Spleen (tissue), 11 donors: ENCODE measurements at regions not wholly inside any gene's neighbourhood (a gene's known extent, or its start where the extent isn't known, plus 50 kb on each side); places are given as distances from the start of the nearest gene placed in this dataset.

Experiments
- DNase-seq: peaks from one replicate; pipeline ENCODE4 v3.0.0-alpha.2; 2020
- H3K27ac ChIP-seq, 8 donors: fragments of 200-600 bp; sonication (generic) in 7 of 8; 1 replicate in 4 of 8; 2 replicates in 4 of 8; pipeline versions ENCODE4 v1.5.0 to v1.8.0; 2016 to 2021; ENCODE audit warnings: inconsistent platforms in 4 of 8, mild to moderate bottlenecking in 4 of 8, moderate library complexity in 1 of 8
- H3K27me3 ChIP-seq, 7 donors: fragments of 200-600 bp; sonication (generic) in 6 of 7; replicated peaks in 1 of 7; 1 replicate in 4 of 7; 2 replicates in 3 of 7; pipeline versions ENCODE4 v1.5.0 to v1.8.0; 2016 to 2021; ENCODE audit warnings: inconsistent platforms in 3 of 7, mild to moderate bottlenecking in 1 of 7
- H3K36me3 ChIP-seq, 6 donors: fragments of 200-600 bp; sonication (generic) in 5 of 6; 1 replicate in 4 of 6; 2 replicates in 2 of 6; pipeline versions ENCODE4 v1.5.0 to v1.8.0; 2016 to 2021; ENCODE audit warnings: inconsistent platforms in 2 of 6
- H3K4me1 ChIP-seq, 6 donors: fragments of 200-600 bp; sonication (generic) in 5 of 6; 1 replicate in 3 of 6; 2 replicates in 3 of 6; pipeline versions ENCODE4 v1.5.0 to v1.8.0; 2016 to 2021; ENCODE audit warnings: inconsistent platforms in 3 of 6
- H3K4me3 ChIP-seq, 8 donors: fragments of 200-600 bp; sonication (generic) in 7 of 8; 1 replicate in 4 of 8; 2 replicates in 4 of 8; pipeline versions ENCODE4 v1.5.0 to v1.8.0; 2016 to 2021; ENCODE audit warnings: inconsistent platforms in 4 of 8, mild to moderate bottlenecking in 4 of 8, moderate library complexity in 2 of 8
- H3K9me3 ChIP-seq, 8 donors: fragments of 200-600 bp; sonication (generic) in 7 of 8; 1 replicate in 4 of 8; 2 replicates in 4 of 8; pipeline versions ENCODE4 v1.5.0 to v1.8.0; 2016 to 2021; ENCODE audit warnings: inconsistent platforms in 4 of 8
- CTCF ChIP-seq, 11 experiments: fragments of 200-600 bp in 7 of 11; fragments of 450-650 bp in 4 of 11; sonication (generic) in 4 of 11; IDR thresholded peaks in 8 of 11; conservative IDR thresholded peaks in 3 of 11; 1 replicate in 7 of 11; 2 replicates in 4 of 11; pipeline versions ENCODE4 v1.4.0 to v1.8.0; 2016 to 2021; ENCODE audit warnings: antibody characterized with exemption in 11 of 11, inconsistent platforms in 4 of 11, mild to moderate bottlenecking in 1 of 11
- POLR2A ChIP-seq, 3 donors: fragments of 450-650 bp; IDR thresholded peaks; one replicate each; pipeline ENCODE4 v1.5.1; 2017; ENCODE audit warnings: antibody characterized with exemption in 3 of 3, mild to moderate bottlenecking in 1 of 3
- POLR2AphosphoS5 ChIP-seq, 3 donors: sonication (generic); formaldehyde crosslinking; IDR thresholded peaks; one replicate each; pipeline ENCODE4 v1.5.1; 2017; ENCODE audit warnings: antibody characterized with exemption in 3 of 3
- WGBS, 5 donors: extraction: QIAGEN DNeasy Blood & Tissue Kit in 3 of 5; methylation state at CpG; one replicate each; pipeline versions ENCODE4 v1.1.5 to v1.1.7; 2013 to 2018; 5-methylcytosine and 5-hydroxymethylcytosine counted together
- intact Hi-C: fragments of 100-400 bp; cut with DNase I; formaldehyde crosslinking; loops from one replicate; pipeline ENCODE4 v1.15.0; 2023; ENCODE audit warnings: low total_unique reads
- donor health status: healthy with polysubstance abuse.
- donor health status: DM: no; HTN: no; CAD: no; lungs with moderate emphysema.
- donor health status: DM: no; HTN: no; CAD: no.
- donor health status: Bipolar disorder and iron deficiency.
- donor health status: healthy.
- donor health status: DM: no; HTN: no; CAD: no.
- donor health status: DM: yes; HTN: yes; CAD: no.

DNA sequence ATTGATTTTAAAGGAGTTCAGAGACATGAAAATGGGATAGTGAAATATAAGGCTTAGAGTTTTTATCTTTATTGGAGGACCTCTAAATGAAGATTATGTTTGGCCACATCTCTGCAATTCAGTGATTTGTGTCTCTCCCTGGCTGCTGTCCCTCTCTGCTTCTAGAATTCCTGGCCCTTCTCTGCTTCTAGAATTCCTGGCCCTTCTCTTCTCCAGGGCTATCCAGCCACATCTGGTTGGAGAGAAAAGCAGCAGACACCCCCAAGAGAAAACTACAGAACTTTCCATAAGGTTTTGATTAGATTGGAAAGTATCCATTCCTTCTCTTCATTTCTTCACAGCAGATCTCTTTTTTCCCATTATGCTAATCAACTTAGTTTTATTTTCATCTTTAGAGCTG, 135.5 kb downstream of the NPY start:
- no peaks in the 10 kb centered on the region for H3K4me1 ChIP-seq
- no peak overlapping the region for H3K4me3 ChIP-seq
- TF ChIP-seq CTCF (IDR thresholded peaks at IDR 0.05 in 8 of 11, conservative IDR thresholded peaks at IDR 0.05 in 3 of 11) (no peak), POLR2A (IDR thresholded peaks at IDR 0.05) (no peak), POLR2AphosphoS5 (IDR thresholded peaks at IDR 0.05) (no peak)
- H3K27me3 ChIP-seq: no peaks in the 10 kb centered on the region
- H3K36me3 ChIP-seq: no peaks in the 10 kb centered on the region
- intact Hi-C loops: no loop called here
- no peak for DNase-seq
- peaks cover 0 to 1% (median 0%) of the 10 kb centered on the region in 8 donors for H3K9me3 ChIP-seq
- no peak overlapping the region for H3K27ac ChIP-seq

DNA sequence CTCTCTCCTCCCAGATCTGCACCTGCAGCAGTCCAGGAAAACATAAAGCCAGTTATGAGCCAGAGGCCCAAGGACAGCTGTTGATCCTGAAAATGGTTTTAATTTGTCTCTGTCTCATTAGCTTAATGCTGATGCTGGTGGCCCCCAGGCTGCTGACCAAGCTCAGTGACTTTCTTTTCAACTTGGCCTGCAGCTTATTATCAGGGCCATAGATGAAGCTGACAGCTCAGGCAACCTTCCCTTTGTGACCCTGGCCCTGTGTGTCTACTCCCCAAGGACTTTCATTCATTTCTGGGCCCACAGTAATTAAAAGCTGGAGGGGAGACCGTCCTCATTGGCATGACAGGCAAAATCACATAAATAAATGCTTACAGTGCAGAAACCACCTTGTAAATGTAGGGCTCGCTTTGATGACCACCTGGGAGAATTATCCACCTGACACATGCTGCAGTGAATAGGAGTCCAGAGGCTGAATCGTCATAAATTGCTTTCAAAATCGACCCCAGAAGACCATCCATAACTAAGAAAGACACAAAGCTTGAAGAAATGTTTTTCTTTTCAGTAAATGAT, 138.5 kb downstream of the NPY start:
- no peak overlapping the region for H3K4me3 ChIP-seq
- H3K27ac ChIP-seq: no peak overlapping the region
- TF ChIP-seq POLR2A (IDR thresholded peaks at IDR 0.05): no peak
- TF ChIP-seq POLR2AphosphoS5 (IDR thresholded peaks at IDR 0.05): no peak
- no peak for TF ChIP-seq CTCF (IDR thresholded peaks at IDR 0.05 in 8 of 11, conservative IDR thresholded peaks at IDR 0.05 in 3 of 11)
- H3K4me1 ChIP-seq: no peaks in the 10 kb centered on the region
- H3K27me3 ChIP-seq: no peaks in the 10 kb centered on the region
- no peak for DNase-seq
- 62 to 72% (median 67%) methylated on average over 4 of the region's 4 CpGs for WGBS, 5 donors
- no peaks in the 10 kb centered on the region for H3K36me3 ChIP-seq
- intact Hi-C loops: no loop called here
- H3K9me3 ChIP-seq: peaks cover 0 to 14% (median 10%) of the 10 kb centered on the region in 8 donors

DNA sequence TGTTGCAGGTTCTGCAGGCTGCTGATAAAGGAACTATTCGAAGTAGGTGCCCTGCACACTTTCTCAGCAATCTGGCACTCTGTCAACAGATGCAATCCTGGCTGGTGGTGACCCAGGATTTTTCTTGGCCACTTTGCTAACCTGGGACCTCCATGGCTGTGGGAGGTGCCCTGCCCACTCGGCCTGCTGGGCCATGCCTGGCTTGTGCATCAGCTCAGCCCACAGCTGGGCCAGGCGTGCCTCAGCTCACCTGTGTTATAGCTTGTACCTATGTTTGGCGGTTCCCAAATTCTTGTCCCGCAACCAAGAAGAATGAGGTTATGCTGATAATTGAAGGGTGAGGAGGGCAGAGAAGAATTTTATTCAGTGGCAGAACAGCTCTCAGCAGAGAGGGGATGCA, 141.7 kb downstream of the NPY start:
- Histone ChIP-seq H3K4me1 (no peaks in the 10 kb centered on the region), H3K27ac (no peak overlapping the region), H3K9me3 (peaks cover 0 to 14% (median 10%) of the 10 kb centered on the region in 8 donors), H3K4me3 (no peak overlapping the region), H3K27me3 (no peaks in the 10 kb centered on the region), H3K36me3 (no peaks in the 10 kb centered on the region)
- intact Hi-C loops: no loop called here
- DNase-seq: no peak
- WGBS, 5 donors: 83 to 89% (median 86%) methylated on average over 5 of the region's 5 CpGs
- TF ChIP-seq POLR2AphosphoS5 (IDR thresholded peaks at IDR 0.05) (no peak), CTCF (IDR thresholded peaks at IDR 0.05 in 8 of 11, conservative IDR thresholded peaks at IDR 0.05 in 3 of 11) (no peak), POLR2A (IDR thresholded peaks at IDR 0.05) (no peak)

- Histone ChIP-seq H3K4me3 (no peak overlapping the region), H3K9me3 (peaks cover 0 to 14% (median 10%) of the 10 kb centered on the region in 8 donors), H3K36me3 (no peaks in the 10 kb centered on the region), H3K27me3 (no peaks in the 10 kb centered on the region), H3K4me1 (no peaks in the 10 kb centered on the region), H3K27ac (no peak overlapping the region)
- TF ChIP-seq CTCF (IDR thresholded peaks at IDR 0.05 in 8 of 11, conservative IDR thresholded peaks at IDR 0.05 in 3 of 11) (no peak), POLR2A (IDR thresholded peaks at IDR 0.05) (no peak), POLR2AphosphoS5 (IDR thresholded peaks at IDR 0.05) (no peak)
- intact Hi-C loops: no loop called here
- WGBS, 5 donors: 48 to 53% (median 50%) methylated on average over 2 of the region's 2 CpGs
- DNase-seq: no peak
Observed at GRCh38 chr7:24427048-24427447, 143.1 kb downstream of the NPY start.
